RWPE2 (cell line): ENCODE measurements at regions not wholly inside any gene's neighbourhood (a gene's known extent, or its start where the extent isn't known, plus 50 kb on each side); places are given as distances from the start of the nearest gene placed in this dataset.

Experiments
- ATAC-seq: fragments of 200-7000 bp; cut with Tn5 transposase; 3 replicates; pipeline ENCODE4 v1.9.1; 2021; ENCODE audit warnings: low read depth
- DNase-seq: peaks from one replicate; pipeline ENCODE4 v3.0.0-alpha.2; 2020; ENCODE audit warnings: low spot score
- H3K27ac ChIP-seq: fragments of 450-650 bp; 2 replicates; pipeline ENCODE4 v1.5.1; 2017; ENCODE audit warnings: mild to moderate bottlenecking; ENCODE audit not compliant: poor library complexity, severe bottlenecking
- H3K27me3 ChIP-seq: fragments of 250-450 bp; sonication (Bioruptor Pico); 2 replicates; pipeline ENCODE4 v1.5.1; 2021; ENCODE audit warnings: mild to moderate bottlenecking, moderate library complexity; ENCODE audit not compliant: insufficient read depth, poor library complexity, severe bottlenecking
- H3K36me3 ChIP-seq: fragments of 250-450 bp; sonication (Bioruptor Pico); 2 replicates; pipeline ENCODE4 v1.5.1; 2020; ENCODE audit warnings: low read depth, mild to moderate bottlenecking, moderate library complexity
- H3K4me1 ChIP-seq: fragments of 250-450 bp; sonication (Bioruptor Pico); 2 replicates; pipeline ENCODE4 v1.5.1; 2021; ENCODE audit warnings: mild to moderate bottlenecking, moderate library complexity; ENCODE audit not compliant: insufficient read depth, poor library complexity, severe bottlenecking
- H3K4me3 ChIP-seq: fragments of 250-450 bp; sonication (Bioruptor Pico); 2 replicates; pipeline ENCODE4 v1.5.1; 2021; ENCODE audit warnings: mild to moderate bottlenecking, moderate library complexity; ENCODE audit not compliant: severe bottlenecking
- H3K9me3 ChIP-seq: fragments of 250-450 bp; sonication (Bioruptor Pico); 2 replicates; pipeline ENCODE4 v1.5.1; 2021; ENCODE audit warnings: mild to moderate bottlenecking, moderate library complexity; ENCODE audit not compliant: severe bottlenecking
- TF ChIP-seq, protein P1 (sequence below): fragments of 450-650 bp; IDR thresholded peaks from one replicate; pipeline ENCODE4 v1.5.1; 2017; ENCODE audit warnings: mild to moderate bottlenecking, moderate library complexity; ENCODE audit not compliant: poor library complexity, severe bottlenecking

DNA sequence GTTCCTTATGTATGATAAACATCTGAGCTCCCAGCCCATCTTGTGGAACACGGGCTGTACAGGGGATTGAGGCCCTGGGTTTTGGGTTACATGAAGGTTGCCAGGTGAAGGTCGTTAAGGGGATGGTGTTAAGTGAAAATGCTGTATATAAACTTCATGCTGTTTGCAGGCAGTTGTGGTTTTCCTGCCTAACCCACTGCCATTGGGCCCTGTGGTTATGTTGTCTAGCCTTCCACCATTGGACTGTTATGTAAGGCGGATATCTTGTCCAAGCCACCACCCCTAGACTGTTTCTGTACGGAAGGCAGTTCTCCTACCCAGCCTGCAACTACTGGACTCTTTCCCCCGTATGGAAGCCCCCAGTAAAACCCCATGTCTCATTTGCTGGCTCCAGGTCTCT, 246.1 kb downstream of the KIF4B start:
- H3K4me3 ChIP-seq, result no peak overlapping the region
- H3K27me3 ChIP-seq, result no peaks in the 10 kb centered on the region
- no peak for ATAC-seq
- no peaks in the 10 kb centered on the region for H3K4me1 ChIP-seq
- TF ChIP-seq, protein P1, sequence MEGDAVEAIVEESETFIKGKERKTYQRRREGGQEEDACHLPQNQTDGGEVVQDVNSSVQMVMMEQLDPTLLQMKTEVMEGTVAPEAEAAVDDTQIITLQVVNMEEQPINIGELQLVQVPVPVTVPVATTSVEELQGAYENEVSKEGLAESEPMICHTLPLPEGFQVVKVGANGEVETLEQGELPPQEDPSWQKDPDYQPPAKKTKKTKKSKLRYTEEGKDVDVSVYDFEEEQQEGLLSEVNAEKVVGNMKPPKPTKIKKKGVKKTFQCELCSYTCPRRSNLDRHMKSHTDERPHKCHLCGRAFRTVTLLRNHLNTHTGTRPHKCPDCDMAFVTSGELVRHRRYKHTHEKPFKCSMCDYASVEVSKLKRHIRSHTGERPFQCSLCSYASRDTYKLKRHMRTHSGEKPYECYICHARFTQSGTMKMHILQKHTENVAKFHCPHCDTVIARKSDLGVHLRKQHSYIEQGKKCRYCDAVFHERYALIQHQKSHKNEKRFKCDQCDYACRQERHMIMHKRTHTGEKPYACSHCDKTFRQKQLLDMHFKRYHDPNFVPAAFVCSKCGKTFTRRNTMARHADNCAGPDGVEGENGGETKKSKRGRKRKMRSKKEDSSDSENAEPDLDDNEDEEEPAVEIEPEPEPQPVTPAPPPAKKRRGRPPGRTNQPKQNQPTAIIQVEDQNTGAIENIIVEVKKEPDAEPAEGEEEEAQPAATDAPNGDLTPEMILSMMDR, result no peak
- no peaks in the 10 kb centered on the region for H3K9me3 ChIP-seq
- H3K27ac ChIP-seq, result no peak overlapping the region
- DNase-seq, result no peak
- H3K36me3 ChIP-seq, result no peaks in the 10 kb centered on the region

DNA sequence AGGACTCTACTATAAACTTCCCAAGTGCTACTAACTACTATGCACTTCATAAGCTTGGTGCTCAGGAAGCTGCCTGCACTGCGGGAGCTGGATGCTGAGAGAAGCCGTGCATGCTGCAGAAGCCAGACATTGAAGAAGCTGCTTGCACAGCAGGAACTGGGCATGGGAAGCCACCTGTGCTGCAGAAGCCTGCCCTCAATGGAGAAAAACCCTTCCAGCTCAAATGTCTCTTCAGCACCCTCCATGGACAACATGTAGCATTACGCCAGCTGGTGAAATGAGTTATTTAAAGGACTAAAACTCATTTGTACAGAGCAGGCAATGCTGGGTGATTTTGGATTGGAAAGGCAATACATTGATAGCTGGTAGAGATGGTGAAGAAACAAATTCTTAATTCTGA, 247.2 kb downstream of the KIF4B start:
- H3K4me3 ChIP-seq, result no peak overlapping the region
- DNase-seq (no peak), ATAC-seq (peak; percentile 37; the same call in 2 of the 3 replicates)

DNA sequence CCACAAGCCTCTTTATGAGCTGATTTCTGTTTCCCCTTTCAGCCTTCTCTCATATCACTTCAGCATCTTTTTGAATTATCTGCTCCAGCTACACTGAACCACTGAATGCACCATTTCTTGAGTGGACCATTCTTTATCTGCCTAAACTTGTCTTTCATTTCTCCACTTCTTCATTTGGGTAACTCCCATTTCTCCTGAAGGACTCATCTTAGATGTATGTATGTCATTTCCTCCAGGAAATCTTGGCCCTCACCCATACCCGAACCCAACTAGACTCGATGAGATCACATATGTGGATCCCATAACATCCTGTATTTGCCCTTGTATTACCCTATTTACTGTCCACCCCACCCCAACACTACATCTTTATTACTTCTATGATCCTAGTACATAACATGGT, 249.8 kb downstream of the KIF4B start:
- Histone ChIP-seq H3K4me1 (no peaks in the 10 kb centered on the region), H3K9me3 (no peaks in the 10 kb centered on the region), H3K36me3 (no peaks in the 10 kb centered on the region), H3K4me3 (no peak overlapping the region), H3K27me3 (no peaks in the 10 kb centered on the region), H3K27ac (no peak overlapping the region)
- TF ChIP-seq, protein P1, result no peak
- no peak for DNase-seq
- ATAC-seq, result peak; percentile 31; the same call in 2 of the 3 replicates

More for the DNA sequence above, 247.2 kb downstream of the KIF4B start:
- Histone ChIP-seq H3K36me3 (no peaks in the 10 kb centered on the region), H3K27me3 (no peaks in the 10 kb centered on the region), H3K9me3 (no peaks in the 10 kb centered on the region), H3K4me1 (no peaks in the 10 kb centered on the region), H3K27ac (no peak overlapping the region)
- TF ChIP-seq, protein P1, result peak; percentile 14

DNA sequence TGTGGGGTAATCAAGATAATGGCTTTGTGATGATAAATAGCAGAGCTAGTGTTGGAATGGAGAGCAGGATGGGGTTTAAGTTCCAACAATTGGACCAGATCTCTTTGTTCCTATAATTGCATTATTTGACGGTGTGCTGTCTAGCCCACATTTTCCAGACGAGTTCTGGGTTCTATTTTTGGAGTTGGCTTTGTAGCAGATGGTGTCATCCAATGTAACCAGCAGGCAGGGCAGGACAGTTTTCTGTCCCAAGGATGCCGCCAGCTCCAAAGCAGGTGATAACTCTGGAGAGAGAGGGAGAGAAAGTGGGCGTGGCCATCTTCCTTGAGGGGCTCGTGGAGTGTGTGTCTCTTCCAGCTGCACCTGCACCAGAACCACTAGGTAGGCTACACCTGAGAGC, 251.3 kb downstream of the KIF4B start:
- no peaks in the 10 kb centered on the region for H3K27me3 ChIP-seq
- no peaks in the 10 kb centered on the region for H3K9me3 ChIP-seq
- no peaks in the 10 kb centered on the region for H3K4me1 ChIP-seq
- no peak for ATAC-seq
- no peak overlapping the region for H3K27ac ChIP-seq
- TF ChIP-seq, protein P1, result no peak
- DNase-seq, result no peak
- no peak overlapping the region for H3K4me3 ChIP-seq
- H3K36me3 ChIP-seq, result no peaks in the 10 kb centered on the region

DNA sequence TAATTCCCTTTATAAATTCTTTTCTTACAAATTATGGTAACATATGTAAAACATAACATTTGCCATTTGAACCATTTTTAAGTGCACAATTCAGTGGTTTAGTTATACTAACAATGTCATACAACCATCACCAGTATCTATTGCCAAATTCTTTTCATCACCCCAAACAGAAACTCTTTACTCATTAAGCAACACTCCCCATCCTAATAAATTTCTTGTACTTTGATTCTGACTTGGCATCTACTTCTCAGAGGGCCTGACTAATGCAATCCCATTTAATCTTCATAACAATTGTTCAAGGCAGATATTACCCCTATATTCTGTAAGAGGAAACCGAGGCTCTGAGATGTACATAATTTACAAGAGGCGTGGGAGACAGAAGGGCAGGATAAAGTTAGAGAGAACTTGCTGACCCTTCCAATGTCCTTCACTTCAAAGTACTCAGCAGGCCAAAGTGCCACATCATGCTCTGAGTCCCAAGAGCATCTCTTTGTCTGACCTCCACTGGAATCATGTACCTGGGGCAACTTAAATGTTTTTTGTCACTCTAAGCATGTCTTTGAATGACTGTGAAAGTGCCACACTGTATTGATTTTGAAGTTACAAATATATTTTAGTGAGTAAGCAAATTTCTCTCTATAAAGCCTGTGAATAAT, 255.3 kb downstream of the KIF4B start:
- H3K27me3 ChIP-seq, result no peaks in the 10 kb centered on the region
- ATAC-seq (no peak), DNase-seq (no peak)
- no peak overlapping the region for H3K27ac ChIP-seq
- TF ChIP-seq, protein P1, result no peak
- H3K36me3 ChIP-seq, result no peaks in the 10 kb centered on the region
- no peaks in the 10 kb centered on the region for H3K4me1 ChIP-seq
- H3K4me3 ChIP-seq, result no peak overlapping the region
- H3K9me3 ChIP-seq, result no peaks in the 10 kb centered on the region
